Colonic mucosa (tissue), 4 donors: ENCODE measurements at regions not wholly inside any gene's neighbourhood (a gene's known extent, or its start where the extent isn't known, plus 50 kb on each side); places are given as distances from the start of the nearest gene placed in this dataset.

Experiments used
- DNase-seq: peaks from one replicate; pipeline ENCODE4 v3.0.0-alpha.2; 2020
- H3K27ac ChIP-seq: fragments of 200-600 bp; one replicate; pipeline ENCODE4 v1.8.0; 2021
- H3K27me3 ChIP-seq: fragments of 200-600 bp; one replicate; pipeline ENCODE4 v1.8.0; 2021
- H3K36me3 ChIP-seq: fragments of 200-600 bp; one replicate; pipeline ENCODE4 v1.8.0; 2021
- H3K4me1 ChIP-seq: fragments of 200-600 bp; one replicate; pipeline ENCODE4 v1.8.0; 2021; ENCODE audit warnings: mild to moderate bottlenecking
- H3K4me3 ChIP-seq: fragments of 200-600 bp; one replicate; pipeline ENCODE4 v1.8.0; 2021
- H3K9ac ChIP-seq, 2 donors: one replicate each; pipeline ENCODE4 v1.7.0; 2013; ENCODE audit warnings: control low read depth in 2 of 2, low read depth in 2 of 2, low read length in 2 of 2
- H3K9me3 ChIP-seq: fragments of 200-600 bp; one replicate; pipeline ENCODE4 v1.8.0; 2021
- CTCF ChIP-seq: fragments of 200-600 bp; IDR thresholded peaks from one replicate; pipeline ENCODE4 v1.8.0; 2022; ENCODE audit warnings: antibody characterized with exemption, mild to moderate bottlenecking
- intact Hi-C: fragments of 100-400 bp; cut with DNase I; formaldehyde crosslinking; loops from one replicate; pipeline ENCODE4 v1.14.1; 2022
- donor health status: healthy.
- donor health status: DM: no; HTN: no; CAD: no.
- donor health status: DM: no; HTN: no; CAD: no.

- no peaks in the 10 kb centered on the region for H3K36me3 ChIP-seq
- no peak overlapping the region for H3K9ac ChIP-seq
- TF ChIP-seq CTCF: no peak
- no peak overlapping the region for H3K27ac ChIP-seq
- H3K27me3 ChIP-seq: no peaks in the 10 kb centered on the region
- intact Hi-C loops: no loop called here
- H3K9me3 ChIP-seq: no peaks in the 10 kb centered on the region
- H3K4me3 ChIP-seq: no peak overlapping the region
- DNase-seq: peak; percentile 14
- H3K4me1 ChIP-seq: no peaks in the 10 kb centered on the region
Observed at GRCh38 chr3:194993896-194994295, 277.1 kb downstream of the XXYLT1 start.

- no peak overlapping the region for H3K27ac ChIP-seq
- no peaks in the 10 kb centered on the region for H3K36me3 ChIP-seq
- no peaks in the 10 kb centered on the region for H3K27me3 ChIP-seq
- H3K9me3 ChIP-seq: no peaks in the 10 kb centered on the region
- H3K9ac ChIP-seq: no peak overlapping the region
- intact Hi-C loops: no loop called here
- no peak overlapping the region for H3K4me3 ChIP-seq
- no peaks in the 10 kb centered on the region for H3K4me1 ChIP-seq
- no peak for TF ChIP-seq CTCF
- peak; percentile 8 for DNase-seq
Observed at GRCh38 chr3:194994551-194994981, 276.4 kb downstream of the XXYLT1 start.

GRCh38 chr3:194995334-194995733 lies 275.6 kb downstream of the XXYLT1 start:
- no peak for TF ChIP-seq CTCF
- no peaks in the 10 kb centered on the region for H3K4me1 ChIP-seq
- no peaks in the 10 kb centered on the region for H3K9me3 ChIP-seq
- no peak overlapping the region for H3K9ac ChIP-seq
- no peak for DNase-seq
- H3K4me3 ChIP-seq: no peak overlapping the region
- H3K27me3 ChIP-seq: no peaks in the 10 kb centered on the region
- intact Hi-C loops: no loop called here
- H3K27ac ChIP-seq: no peak overlapping the region
- H3K36me3 ChIP-seq: no peaks in the 10 kb centered on the region

- no peak for DNase-seq
- H3K9me3 ChIP-seq: no peaks in the 10 kb centered on the region
- no peak for TF ChIP-seq CTCF
Observed at GRCh38 chr3:194995922-194996321, 275.0 kb downstream of the XXYLT1 start.

GRCh38 chr3:194996746-194997145 lies 274.2 kb downstream of the XXYLT1 start:
- no peak for TF ChIP-seq CTCF
- no peak overlapping the region for H3K9ac ChIP-seq
- H3K27ac ChIP-seq: no peak overlapping the region
- intact Hi-C loops: no loop called here
- H3K36me3 ChIP-seq: no peaks in the 10 kb centered on the region
- no peaks in the 10 kb centered on the region for H3K27me3 ChIP-seq
- H3K9me3 ChIP-seq: no peaks in the 10 kb centered on the region
- H3K4me1 ChIP-seq: no peaks in the 10 kb centered on the region
- no peak overlapping the region for H3K4me3 ChIP-seq
- no peak for DNase-seq

More at GRCh38 chr3:194995922-194996321, 275.0 kb downstream of the XXYLT1 start:
- Histone ChIP-seq H3K27ac (no peak overlapping the region), H3K4me3 (no peak overlapping the region), H3K4me1 (no peaks in the 10 kb centered on the region), H3K36me3 (no peaks in the 10 kb centered on the region), H3K9ac (no peak overlapping the region), H3K27me3 (no peaks in the 10 kb centered on the region)
- intact Hi-C loops: no loop called here

GRCh38 chr3:194998417-194998816 lies 272.5 kb downstream of the XXYLT1 start:
- Histone ChIP-seq H3K9ac (no peak overlapping the region), H3K9me3 (no peaks in the 10 kb centered on the region), H3K27me3 (no peaks in the 10 kb centered on the region), H3K4me1 (no peaks in the 10 kb centered on the region), H3K36me3 (no peaks in the 10 kb centered on the region), H3K27ac (no peak overlapping the region), H3K4me3 (no peak overlapping the region)
- no peak for DNase-seq
- intact Hi-C loops: no loop called here
- TF ChIP-seq CTCF: no peak
